MCF 10A (cell line): ENCODE measurements at regions not wholly inside any gene's neighbourhood (a gene's known extent, or its start where the extent isn't known, plus 50 kb on each side); places are given as distances from the start of the nearest gene placed in this dataset.

Experiments
- BruUV-seq: library from RNA; stranded (reverse); fragments of 400-500 nt; replicated peaks from 2 replicates; lab custom pipeline; 2021; lab: Mats Ljungman, UMichigan
- CTCF ChIA-PET: fragments of 300-600 bp; sonication (Branson Sonifier 250); formaldehyde crosslinking; extraction: SDS; loops from one replicate; lab custom pipeline; 2021; ENCODE audit warnings: antibody characterized with exemption, inconsistent platforms; lab: Yijun Ruan, JAX
- POLR2A ChIA-PET: fragments of 300-600, 350-650 bp; sonication (Branson Sonifier 250); formaldehyde crosslinking; extraction: SDS; loops from one replicate; lab custom pipeline; 2020; ENCODE audit warnings: antibody characterized with exemption, inconsistent platforms; lab: Yijun Ruan, JAX
- DNase-seq: peaks from one replicate; pipeline ENCODE4 v3.0.0-alpha.2; 2018; ENCODE audit not compliant: unreplicated experiment
- H3K27ac Mint-ChIP-seq: one replicate; pipeline ENCODE4 v1.8.0; 2022; ENCODE audit warnings: mild to moderate bottlenecking, low read depth, mixed read lengths; ENCODE audit not compliant: unreplicated experiment
- H3K27me3 Mint-ChIP-seq: one replicate; pipeline ENCODE4 v1.8.0; 2022; ENCODE audit warnings: mixed read lengths; ENCODE audit not compliant: insufficient read depth, unreplicated experiment
- H3K36me3 Mint-ChIP-seq: one replicate; pipeline ENCODE4 v1.8.0; 2022; ENCODE audit warnings: mild to moderate bottlenecking, moderate library complexity, mixed read lengths; ENCODE audit not compliant: insufficient read depth, unreplicated experiment
- H3K4me1 Mint-ChIP-seq: one replicate; pipeline ENCODE4 v1.8.0; 2022; ENCODE audit warnings: mixed read lengths; ENCODE audit not compliant: insufficient read depth, unreplicated experiment
- H3K4me3 Mint-ChIP-seq: one replicate; pipeline ENCODE4 v1.8.0; 2022; ENCODE audit warnings: mild to moderate bottlenecking, moderate library complexity, mixed read lengths; ENCODE audit not compliant: unreplicated experiment
- H3K9me3 Mint-ChIP-seq: one replicate; pipeline ENCODE4 v1.8.0; 2022; ENCODE audit warnings: mixed read lengths; ENCODE audit not compliant: unreplicated experiment
- CTCF ChIP-seq: fragments of 200-600 bp; IDR thresholded peaks from one replicate; pipeline ENCODE4 v1.8.0; 2022; ENCODE audit warnings: antibody characterized with exemption, mild to moderate bottlenecking; ENCODE audit not compliant: unreplicated experiment
- intact Hi-C: fragments of 100-400 bp; cut with micrococcal nuclease; formaldehyde crosslinking; loops from 2 replicates; pipeline ENCODE4 v1.14.1; 2022

GRCh38 chr7:82631998-82632397 is 188.4 kb upstream of the CACNA2D1 start:
- POLR2A ChIA-PET, result no interaction called here
- no peaks in the 10 kb centered on the region for H3K4me1 Mint-ChIP-seq
- no peaks in the 10 kb centered on the region for H3K36me3 Mint-ChIP-seq
- H3K4me3 Mint-ChIP-seq, result no peak overlapping the region
- no peak for TF ChIP-seq CTCF
- BruUV-seq, result no TSS peak
- peaks cover 15% of the 10 kb centered on the region for H3K27me3 Mint-ChIP-seq
- CTCF ChIA-PET, result no interaction called here
- no peak overlapping the region for H3K27ac Mint-ChIP-seq
- H3K9me3 Mint-ChIP-seq, result no peaks in the 10 kb centered on the region
- no peak for DNase-seq
- intact Hi-C loops, result no loop called here

DNA sequence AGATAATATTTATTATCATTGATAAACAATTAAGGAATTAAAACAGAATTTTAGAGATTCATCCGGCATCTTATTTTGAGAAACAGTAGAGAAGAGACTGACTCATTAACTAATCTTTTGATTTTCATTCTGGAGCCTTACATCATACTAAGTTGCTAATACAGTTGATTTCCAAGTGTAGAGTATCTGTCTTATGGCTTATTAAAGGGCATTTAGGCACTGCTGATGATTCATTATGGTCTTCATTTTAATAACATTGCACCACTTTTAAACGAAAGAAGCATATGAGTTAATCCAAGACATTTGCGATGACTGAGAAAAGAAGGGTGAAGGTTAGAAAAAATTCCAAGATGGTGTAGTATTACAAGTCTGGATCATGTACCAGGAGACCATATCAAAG is 186.0 kb upstream of the CACNA2D1 start:
- intact Hi-C loops, result no loop called here
- POLR2A ChIA-PET, result no interaction called here
- H3K27ac Mint-ChIP-seq, result no peak overlapping the region
- DNase-seq, result no peak
- CTCF ChIA-PET, result no interaction called here
- no peaks in the 10 kb centered on the region for H3K36me3 Mint-ChIP-seq
- no peaks in the 10 kb centered on the region for H3K4me1 Mint-ChIP-seq
- H3K4me3 Mint-ChIP-seq, result no peak overlapping the region
- no TSS peak for BruUV-seq
- H3K9me3 Mint-ChIP-seq, result no peaks in the 10 kb centered on the region
- H3K27me3 Mint-ChIP-seq, result peaks cover 6% of the 10 kb centered on the region
- TF ChIP-seq CTCF, result no peak

DNA sequence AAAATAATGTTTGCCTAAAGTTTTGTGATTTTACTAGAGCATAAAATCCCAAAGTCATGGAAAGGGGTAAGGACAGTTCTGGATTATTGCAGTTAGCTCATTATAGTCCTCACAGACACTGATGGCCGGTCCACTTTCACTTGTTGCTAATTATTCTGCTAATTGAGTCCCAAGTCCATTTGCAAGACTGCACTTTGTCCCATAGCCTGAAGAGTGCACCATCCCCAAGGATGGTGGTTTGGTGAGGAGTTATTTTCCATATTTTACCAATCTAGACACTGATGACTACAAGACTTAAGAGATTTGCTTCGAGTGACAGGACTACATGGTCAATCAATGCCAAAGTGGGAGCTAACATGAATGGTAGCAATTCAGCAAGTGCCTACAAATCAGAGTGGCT is 181.8 kb upstream of the CACNA2D1 start:
- intact Hi-C loops, result no loop called here
- Mint-ChIP-seq H3K36me3 (no peaks in the 10 kb centered on the region), H3K4me3 (no peak overlapping the region), H3K27me3 (peaks cover 5% of the 10 kb centered on the region), H3K27ac (no peak overlapping the region), H3K4me1 (no peaks in the 10 kb centered on the region), H3K9me3 (no peaks in the 10 kb centered on the region)
- no peak for DNase-seq
- POLR2A ChIA-PET, result no interaction called here
- no TSS peak for BruUV-seq
- CTCF ChIA-PET, result interaction anchor here (1.0 to 1.1 kb wide), 2 partner anchors 10 to 102 kb away, joined by 3 read pairs; no protein-coding TSS in a partner anchor
- no peak for TF ChIP-seq CTCF

- H3K4me3 Mint-ChIP-seq, result no peak overlapping the region
- H3K27me3 Mint-ChIP-seq, result peaks cover 9% of the 10 kb centered on the region
- H3K9me3 Mint-ChIP-seq, result no peaks in the 10 kb centered on the region
- ChIA-PET CTCF (interaction anchor here (1.0 kb wide), 1 partner anchor 103 kb away, joined by 3 read pairs; no protein-coding TSS in a partner anchor), POLR2A (no interaction called here)
- no peak for DNase-seq
- no peak overlapping the region for H3K27ac Mint-ChIP-seq
- TF ChIP-seq CTCF, result no peak
- H3K36me3 Mint-ChIP-seq, result no peaks in the 10 kb centered on the region
- no peaks in the 10 kb centered on the region for H3K4me1 Mint-ChIP-seq
- no TSS peak for BruUV-seq
- intact Hi-C loops, result no loop called here
Observed at GRCh38 chr7:82624965-82625364, 181.4 kb upstream of the CACNA2D1 start.
